Epidermal melanocyte (primary cell): ENCODE measurements at regions not wholly inside any gene's neighbourhood (a gene's known extent, or its start where the extent isn't known, plus 50 kb on each side); places are given as distances from the start of the nearest gene placed in this dataset.
"Not testable (repeated sequence)": the region's sequence is repeated elsewhere in the genome, so short reads cannot be mapped to it uniquely, and the experiment has no call there.

Experiments used
- DNase-seq: peaks from one replicate; pipeline ENCODE4 v3.0.0; 2011; ENCODE audit warnings: low spot score; ENCODE audit not compliant: insufficient read length

DNA sequence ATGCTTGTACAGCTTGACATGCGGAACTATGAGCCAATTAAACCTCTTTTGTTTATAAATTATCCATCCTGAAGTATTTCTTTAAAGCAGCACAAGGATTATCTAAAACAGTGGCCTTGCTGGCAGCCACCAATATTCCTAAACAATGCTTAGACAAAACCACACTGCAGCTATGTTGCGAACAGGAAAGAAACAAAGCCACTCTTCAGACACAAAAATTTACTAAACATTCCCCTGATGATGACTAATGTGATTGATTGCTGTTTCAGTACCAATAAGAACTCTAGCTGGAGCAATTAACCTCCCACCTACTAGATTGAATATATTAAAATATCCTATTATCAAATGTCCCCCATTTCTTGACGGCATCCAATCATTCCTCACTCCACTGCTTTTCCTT, 325.8 kb upstream of the REG3G start:
- no peak for DNase-seq

DNA sequence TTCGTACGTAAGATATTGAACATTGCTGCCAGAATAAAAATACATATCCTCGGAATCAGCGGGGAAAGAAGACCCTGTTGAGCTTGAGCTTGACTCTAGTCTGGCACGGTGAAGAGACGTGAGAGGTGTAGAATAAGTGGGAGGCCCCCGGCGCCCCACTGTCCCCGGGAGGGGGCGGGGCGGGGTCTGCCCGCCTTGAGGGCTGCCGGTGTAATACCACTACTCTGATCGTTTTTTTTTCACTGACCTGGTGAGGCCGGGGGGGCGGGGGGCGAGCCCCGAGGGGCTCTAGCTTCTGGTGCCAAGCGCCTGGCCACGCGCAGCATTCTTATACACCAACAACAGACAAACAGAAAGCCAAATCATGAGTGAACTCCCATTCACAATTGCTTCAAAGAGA, 324.0 kb upstream of the REG3G start:
- no peak for DNase-seq

DNA sequence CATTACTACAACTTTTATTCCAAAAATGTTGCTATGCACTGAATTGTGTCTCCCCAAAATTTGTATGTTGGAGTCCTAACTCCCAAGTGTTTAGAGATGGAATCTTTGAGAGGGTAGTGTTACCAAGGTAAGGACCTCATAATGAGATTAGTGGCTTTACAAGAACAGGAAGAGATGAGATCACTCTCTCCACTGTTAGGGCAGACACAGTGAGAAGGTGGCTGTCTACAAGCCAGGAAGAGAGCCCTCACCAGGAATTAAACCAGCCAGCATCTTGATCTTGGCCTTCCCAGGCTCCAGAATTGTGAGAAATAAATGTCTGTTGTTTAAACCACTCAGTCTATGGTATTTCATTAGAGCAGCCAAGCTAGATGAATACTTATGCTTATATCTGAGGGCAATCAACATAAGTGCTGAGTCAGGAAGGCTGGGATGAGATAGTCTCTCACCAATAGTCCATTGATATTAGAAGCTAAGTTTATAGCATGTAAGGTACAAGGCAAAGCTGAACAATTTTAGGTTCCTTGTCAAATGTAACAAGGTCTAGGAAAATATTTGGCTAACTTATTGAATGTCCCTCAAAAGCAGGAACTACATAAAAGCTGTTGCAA, 317.6 kb upstream of the REG3G start:
- DNase-seq, result no peak

- DNase-seq, result no peak
Measured at GRCh38 chr2:78710632-78711375, 314.7 kb upstream of the REG3G start.

DNA sequence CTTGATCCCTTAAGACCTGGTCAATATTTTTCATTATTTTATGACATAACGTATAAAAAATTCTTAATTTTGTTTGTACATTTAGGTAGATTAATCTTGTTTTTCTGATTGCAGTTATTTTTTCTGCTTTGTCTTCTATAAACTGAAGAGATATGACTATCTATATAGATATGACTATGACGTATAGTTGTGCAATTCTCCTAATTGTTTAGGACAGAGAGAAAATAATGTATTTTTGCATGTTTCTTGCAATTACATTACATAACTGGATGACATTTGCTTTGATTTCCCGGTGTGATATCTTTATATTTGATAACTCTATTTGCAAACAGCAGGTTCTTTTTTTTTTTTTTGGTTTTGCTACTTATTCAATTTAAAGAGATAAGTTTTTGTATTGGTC, 310.2 kb upstream of the REG3G start:
- DNase-seq, result no peak

- no peak for DNase-seq
Measured at GRCh38 chr2:78718024-78718423, 307.5 kb upstream of the REG3G start.

GRCh38 chr2:78718473-78718872, 307.0 kb upstream of the REG3G start:
- DNase-seq, result no peak

DNA sequence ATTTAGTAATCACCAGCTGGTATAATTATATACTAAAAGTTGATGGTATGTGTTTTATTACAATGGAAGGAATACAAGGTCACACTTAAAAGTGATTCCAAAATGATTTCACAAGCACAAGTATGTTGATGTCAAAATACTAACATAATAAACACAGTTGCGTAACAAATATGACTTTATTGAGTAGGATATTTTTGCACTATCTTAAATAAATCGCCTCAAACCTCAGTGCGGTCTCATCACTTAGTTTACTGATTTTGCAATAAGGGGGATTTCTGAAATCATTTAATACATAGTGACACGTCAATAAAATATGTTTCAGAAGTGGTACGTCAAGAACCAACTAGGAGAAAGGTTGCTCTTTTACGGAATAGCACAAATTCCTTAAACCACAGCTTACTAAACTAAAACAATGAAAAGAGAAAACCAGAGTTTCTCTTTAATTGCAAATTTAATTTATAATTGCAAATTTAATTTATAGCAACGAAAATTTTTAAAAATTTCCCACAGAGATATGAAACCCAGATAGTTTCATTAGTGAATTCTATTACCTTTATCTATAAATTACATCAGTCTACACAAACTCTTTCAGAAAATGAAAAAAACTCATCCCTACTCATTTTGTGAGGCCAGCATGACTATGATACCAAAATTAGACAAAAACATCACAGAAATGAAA, 304.0 kb upstream of the REG3G start:
- no peak for DNase-seq

DNA sequence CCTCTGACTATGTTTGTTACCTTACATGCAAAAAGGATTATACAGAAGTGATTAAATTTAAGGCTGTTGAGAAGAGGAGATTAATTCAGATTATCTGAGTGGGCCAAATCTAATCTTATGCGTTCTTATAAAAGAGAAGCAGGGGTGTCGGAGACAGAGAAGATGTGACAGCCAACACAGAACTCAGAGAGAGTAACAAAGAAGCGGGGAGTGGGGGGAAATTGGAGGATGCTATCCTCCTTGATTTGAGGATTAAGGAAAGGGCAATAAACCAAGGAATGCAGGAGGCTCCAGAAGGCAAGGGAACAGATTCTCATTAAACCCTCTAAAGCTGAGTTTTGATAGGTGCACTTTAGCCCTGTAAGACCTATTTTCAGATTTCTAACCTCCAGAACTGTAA, 291.3 kb upstream of the REG3G start:
- DNase-seq, result no peak

DNA sequence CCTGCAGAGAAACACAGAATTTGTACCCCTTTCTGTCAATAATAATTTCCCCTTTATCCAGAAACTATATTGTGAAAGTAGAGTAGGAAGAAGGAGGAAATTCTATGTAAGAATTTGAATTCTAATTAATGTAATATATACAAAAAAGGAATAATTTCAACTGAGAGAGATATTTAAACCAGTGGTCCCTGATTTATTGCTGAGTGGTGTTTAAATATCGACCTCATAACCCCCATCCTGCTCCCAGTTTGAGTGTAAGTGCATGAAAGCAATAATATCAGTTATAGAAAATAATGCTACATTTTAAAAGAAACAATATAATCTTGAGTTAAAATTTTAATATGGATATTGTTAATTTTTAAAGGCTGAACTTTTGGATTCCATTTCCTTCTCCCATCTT, 286.2 kb upstream of the REG3G start:
- DNase-seq, result no peak

- no peak for DNase-seq
Measured at GRCh38 chr2:78749638-78750037, 275.9 kb upstream of the REG3G start.

DNA sequence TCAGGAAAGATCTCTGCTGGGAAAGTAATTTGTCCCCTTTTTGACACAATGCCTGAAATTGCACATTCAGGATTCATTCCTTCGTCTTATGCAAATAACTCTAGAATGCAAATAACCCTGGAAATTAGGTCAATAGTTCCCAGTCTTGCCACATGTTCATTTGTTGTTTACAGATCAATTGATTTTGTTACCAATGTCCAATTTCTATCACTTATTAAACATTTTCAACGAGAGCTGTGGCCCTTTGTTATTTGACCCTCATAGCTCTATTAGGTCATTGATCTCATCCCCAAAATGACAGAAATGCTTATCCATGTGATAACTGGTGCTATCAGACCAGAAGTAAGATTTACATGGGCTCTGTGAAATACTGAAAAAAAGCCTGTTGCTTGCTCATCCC, 275.3 kb upstream of the REG3G start:
- DNase-seq, result no peak

GRCh38 chr2:78754930-78755329, 270.6 kb upstream of the REG3G start:
- no peak for DNase-seq

GRCh38 chr2:78757191-78757590, 268.3 kb upstream of the REG3G start:
- no peak for DNase-seq

DNA sequence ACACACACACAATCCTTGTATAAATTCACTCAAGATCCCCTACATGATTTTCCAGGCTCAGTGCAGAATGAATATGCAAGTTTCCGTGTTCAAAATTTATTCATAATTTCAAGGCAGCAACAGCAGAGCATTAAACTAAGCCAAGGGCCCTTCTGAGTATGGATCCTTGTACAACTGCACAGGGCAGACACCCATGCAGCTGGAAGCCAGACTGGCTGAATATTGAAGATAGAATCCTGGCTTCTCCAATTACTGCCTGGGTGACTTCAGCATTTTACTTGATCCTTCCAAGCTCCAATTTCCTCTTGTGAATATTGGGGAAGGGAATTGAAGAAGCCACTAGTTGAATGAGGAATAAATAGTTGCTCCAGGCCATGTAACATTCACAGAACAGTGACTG, 267.9 kb upstream of the REG3G start:
- DNase-seq, result no peak

DNA sequence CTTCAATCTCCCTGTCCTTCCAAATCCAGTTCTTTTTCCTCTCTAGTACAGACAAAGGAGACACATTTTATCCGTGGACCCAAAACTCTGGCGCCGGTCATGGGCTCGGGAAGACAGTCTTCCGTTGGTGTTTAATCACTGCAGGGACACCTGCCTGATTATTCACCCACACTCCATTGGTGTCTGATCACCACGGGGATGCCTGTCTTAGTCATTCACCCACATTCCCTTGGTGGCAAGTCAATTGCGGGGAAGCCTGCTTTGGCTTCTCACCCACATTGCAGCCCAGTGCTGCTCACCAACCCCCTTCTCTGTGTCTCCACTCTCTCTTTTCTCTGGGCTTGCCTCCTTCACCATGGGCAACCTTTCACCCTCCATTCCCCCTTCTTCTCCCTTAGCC, 266.7 kb upstream of the REG3G start:
- DNase-seq, result not testable (repeated sequence)

GRCh38 chr2:78766459-78766858, 259.0 kb upstream of the REG3G start:
- no peak for DNase-seq

GRCh38 chr2:78768016-78768415, 257.5 kb upstream of the REG3G start:
- DNase-seq, result no peak

DNA sequence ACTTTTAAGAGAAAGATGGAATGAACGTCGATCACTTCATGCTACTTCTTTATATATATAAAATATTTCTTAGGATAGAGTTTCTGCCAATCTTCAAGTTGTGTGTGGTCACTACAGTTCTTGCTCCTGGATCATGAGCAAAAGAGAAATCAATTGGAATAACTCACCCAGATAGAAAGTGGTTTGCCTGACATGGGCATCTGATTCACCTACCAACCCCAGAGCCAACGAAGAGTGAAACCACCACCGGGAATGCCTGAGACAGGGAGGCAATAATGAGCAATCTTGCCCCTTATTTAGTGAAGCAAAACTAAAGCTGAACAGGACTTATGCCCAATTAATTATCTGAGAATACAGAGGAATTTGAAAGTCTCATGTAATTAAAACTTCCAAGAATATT, 250.2 kb upstream of the REG3G start:
- DNase-seq, result no peak

GRCh38 chr2:78778756-78779510, 246.6 kb upstream of the REG3G start:
- DNase-seq, result no peak

DNA sequence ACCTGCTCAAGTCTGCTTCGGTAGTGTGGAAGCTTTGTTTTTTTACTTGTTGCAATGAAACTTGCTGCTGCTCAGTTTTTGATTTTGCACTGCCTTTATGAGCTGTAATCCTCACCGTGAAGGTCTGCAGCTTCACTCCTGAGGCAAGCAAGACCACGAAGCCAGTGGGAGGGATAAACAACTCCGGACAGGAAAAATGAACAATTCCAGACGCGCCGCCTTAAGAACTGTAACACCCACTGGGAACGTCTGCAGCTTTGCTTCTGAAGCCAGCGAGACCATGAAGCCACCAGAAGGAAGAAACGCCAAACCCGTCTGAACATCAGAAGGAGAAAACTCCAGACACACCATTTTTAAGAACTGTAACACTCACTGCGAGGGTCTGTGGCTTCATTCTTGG, 245.7 kb upstream of the REG3G start:
- no peak for DNase-seq

DNA sequence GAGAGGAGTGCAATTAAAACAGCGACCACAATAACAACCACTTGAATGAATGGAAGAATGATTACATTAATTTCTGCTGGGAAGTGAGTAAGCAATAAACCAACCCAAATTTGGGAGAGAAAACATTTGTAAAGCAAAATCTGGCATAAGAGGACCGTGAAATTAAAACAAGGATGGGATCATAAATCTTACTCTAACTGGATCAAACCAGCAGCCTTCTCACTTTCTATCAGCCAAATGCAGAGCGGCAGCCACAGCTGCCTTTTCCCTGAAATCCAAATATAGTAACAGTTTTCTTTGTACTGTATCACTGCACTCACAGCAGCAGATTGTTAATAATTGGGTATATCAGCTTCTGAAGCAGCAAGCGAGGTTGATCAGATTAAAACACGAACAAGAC, 245.2 kb upstream of the REG3G start:
- no peak for DNase-seq
